NCI-H69 (cell line): ENCODE measurements at regions not wholly inside any gene's neighbourhood (a gene's known extent, or its start where the extent isn't known, plus 50 kb on each side); places are given as distances from the start of the nearest gene placed in this dataset.

ENCODE experiments used
- DNase-seq: peaks from one replicate; lab custom pipeline; 2025; lab: John Stamatoyannopoulos, UW

- DNase-seq: no peak
These were observed 395.8 kb upstream of the DMD start for GRCh38 chrX:33607042-33607595.

- no peak for DNase-seq
These were observed 394.6 kb upstream of the DMD start for GRCh38 chrX:33605997-33606396.

DNA sequence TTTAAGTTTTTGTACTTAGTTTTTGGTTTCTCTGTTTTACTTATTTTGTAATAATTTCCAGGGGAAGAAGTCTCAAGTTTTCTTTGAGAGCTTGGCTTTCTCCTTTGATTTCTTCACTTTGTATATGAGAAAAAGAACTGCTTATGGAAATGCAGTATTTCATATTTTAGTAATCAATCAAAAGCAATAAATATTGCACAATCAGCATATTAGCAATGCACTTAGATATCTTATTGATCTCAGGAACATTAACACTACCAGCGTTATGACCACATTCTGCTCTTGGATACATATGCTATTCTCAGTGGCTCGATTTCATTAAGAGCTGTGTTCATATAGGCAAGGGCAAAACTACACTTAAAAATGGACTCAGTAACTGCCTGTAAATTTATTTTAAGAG lies 381.0 kb upstream of the DMD start:
- DNase-seq: no peak

GRCh38 chrX:33589316-33589715 lies 378.0 kb upstream of the DMD start:
- peak; percentile 4 for DNase-seq

DNA sequence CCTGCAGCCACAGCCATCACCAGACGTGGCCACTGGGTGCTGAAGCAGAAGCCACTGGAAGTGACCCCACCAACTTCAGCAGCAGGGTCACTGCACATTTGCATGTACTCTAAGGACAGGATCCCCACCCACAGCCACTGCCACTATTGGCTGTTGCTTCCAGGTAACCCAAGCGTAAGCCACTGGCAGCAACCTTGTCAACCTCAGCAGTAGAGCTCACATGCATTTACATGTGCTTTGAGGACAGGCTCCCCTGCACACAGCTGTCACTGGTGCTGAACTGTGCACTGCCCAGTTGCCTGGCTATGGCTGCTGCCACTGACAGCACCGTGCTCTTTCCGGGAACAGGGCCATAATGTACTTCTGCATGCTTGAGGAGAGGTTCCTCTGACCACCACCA lies 332.4 kb upstream of the DMD start:
- DNase-seq: peak; percentile 14
